ENCODE measurements at regions not wholly inside any gene's neighbourhood (a gene's known extent, or its start where the extent isn't known, plus 50 kb on each side); places are given as distances from the start of the nearest gene placed in this dataset.
A peak's percentile ranks its signal among the peaks of the same experiment; 100 is the strongest.

DNA sequence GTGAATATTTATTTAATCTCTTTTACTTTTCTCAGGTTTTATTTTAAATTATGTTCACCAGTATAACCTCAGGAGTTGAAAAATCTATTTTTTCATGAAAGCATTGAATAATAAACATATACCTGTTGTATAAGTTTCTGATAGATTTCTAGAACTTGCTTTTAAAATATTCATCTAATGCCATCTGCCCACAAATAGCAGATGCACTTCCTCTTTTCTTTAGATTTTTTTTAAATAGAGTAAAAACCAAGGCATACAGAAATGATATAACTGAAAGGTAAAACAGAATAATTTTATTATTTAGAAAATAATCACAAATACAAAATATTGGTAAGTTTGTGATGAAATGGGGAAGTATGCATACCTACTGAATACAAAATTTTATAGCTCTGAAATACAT is 130.7 kb upstream of the PRMT6 start:
- no peak overlapping the region for H3K9ac ChIP-seq (ENCODE audit: insufficient read depth, low read depth, low read length)
- FAIRE-seq = no peak
- CTCF ChIA-PET (ENCODE audit: low intra/inter-chr PET ratio, low total read pairs) = no interaction called here

DNA sequence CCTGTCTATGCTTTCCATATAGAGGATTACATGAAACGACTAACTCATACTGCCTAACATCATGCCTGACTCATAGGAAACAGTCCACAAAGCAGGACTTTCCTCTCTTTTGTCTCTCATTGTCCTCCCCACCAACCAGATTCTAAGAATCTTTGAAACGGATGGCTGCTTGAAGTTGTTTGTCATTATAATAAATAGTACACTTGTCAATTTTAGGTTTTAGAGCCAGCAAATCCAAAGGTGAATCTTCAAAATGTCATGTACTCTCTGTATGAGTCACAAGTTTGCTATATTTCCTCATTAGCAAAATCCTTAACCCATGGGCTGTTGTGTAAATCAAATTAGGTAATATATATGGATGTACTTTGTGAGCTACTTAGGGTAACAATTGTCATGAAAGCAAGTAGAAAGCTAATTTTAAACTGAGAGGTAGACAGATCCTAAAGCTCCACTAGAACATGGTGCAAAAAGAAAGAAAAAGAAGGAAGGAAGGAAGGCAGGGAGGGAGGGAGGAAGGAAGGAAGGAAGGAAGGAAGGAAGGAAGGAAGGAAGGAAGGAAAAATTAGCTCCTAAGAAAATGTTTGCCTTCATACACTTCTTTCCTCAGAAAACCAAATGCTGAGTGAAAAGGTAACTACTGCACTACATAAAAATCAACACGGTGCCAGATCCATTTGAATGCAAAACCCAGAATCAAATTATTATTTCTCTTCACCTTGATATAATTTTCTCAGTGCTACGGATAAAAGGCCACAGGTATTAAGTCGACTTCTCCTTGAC is 129.5 kb upstream of the PRMT6 start:
- FAIRE-seq (no peak), DNase-seq (ENCODE audit: low spot score) (no peak), ATAC-seq (no peak)
- peak; percentile 43 for TF ChIP-seq HNRNPK (IDR thresholded peaks at IDR 0.05; ENCODE audit: low read depth, low read length, poor library complexity, severe bottlenecking)
- TF ChIP-seq, protein P1, sequence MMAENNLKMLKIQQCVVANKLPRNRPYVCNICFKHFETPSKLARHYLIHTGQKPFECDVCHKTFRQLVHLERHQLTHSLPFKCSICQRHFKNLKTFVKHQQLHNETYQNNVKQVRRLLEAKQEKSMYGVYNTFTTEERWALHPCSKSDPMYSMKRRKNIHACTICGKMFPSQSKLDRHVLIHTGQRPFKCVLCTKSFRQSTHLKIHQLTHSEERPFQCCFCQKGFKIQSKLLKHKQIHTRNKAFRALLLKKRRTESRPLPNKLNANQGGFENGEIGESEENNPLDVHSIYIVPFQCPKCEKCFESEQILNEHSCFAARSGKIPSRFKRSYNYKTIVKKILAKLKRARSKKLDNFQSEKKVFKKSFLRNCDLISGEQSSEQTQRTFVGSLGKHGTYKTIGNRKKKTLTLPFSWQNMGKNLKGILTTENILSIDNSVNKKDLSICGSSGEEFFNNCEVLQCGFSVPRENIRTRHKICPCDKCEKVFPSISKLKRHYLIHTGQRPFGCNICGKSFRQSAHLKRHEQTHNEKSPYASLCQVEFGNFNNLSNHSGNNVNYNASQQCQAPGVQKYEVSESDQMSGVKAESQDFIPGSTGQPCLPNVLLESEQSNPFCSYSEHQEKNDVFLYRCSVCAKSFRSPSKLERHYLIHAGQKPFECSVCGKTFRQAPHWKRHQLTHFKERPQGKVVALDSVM (CRISPR knock-in tag; IDR thresholded peaks at IDR 0.05) = no peak
- H3K4me1 ChIP-seq (ENCODE audit: insufficient read depth, low read length) = no peaks in the 10 kb centered on the region
- peaks cover 28% of the 10 kb centered on the region for H3K9me3 ChIP-seq (ENCODE audit: low read length)
- ChIA-PET POLR2A (no interaction called here), CTCF (ENCODE audit: low intra/inter-chr PET ratio, low total read pairs) (no interaction called here)
- H4K20me1 ChIP-seq (ENCODE audit: insufficient read depth, low read length) = no peaks in the 10 kb centered on the region
- intact Hi-C loops (cut with micrococcal nuclease; ENCODE audit: unreplicated experiment) = no loop called here
- H3K36me3 ChIP-seq (replicated peaks in 1 of 2; ENCODE audit: control insufficient read depth in 1 of 2, insufficient read depth in 2 of 2, low read length in 2 of 2) = no peaks in the 10 kb centered on the region
- WGBS (ENCODE audit: low lambda C conversion rate) = 10% methylated on average over 5 of the region's 5 CpGs
- H2AFZ ChIP-seq (ENCODE audit: low read length) = no peak overlapping the region
- H3K79me2 ChIP-seq (ENCODE audit: insufficient read depth, low read length) = no peaks in the 10 kb centered on the region
- no peak overlapping the region for H3K27ac ChIP-seq (ENCODE audit: extremely low read length, insufficient read depth, low read length)
- BruUV-seq (replicated peaks) = no TSS peak
- H3K4me2 ChIP-seq (ENCODE audit: low read depth, low read length) = no peak overlapping the region
- no peak overlapping the region for H3K9ac ChIP-seq (ENCODE audit: insufficient read depth, low read depth, low read length)
- no peaks in the 10 kb centered on the region; a peak in 1 of 5 replicates for H3K27me3 ChIP-seq (ENCODE audit: control insufficient read depth in 1 of 2, insufficient read depth in 2 of 2, low read length in 2 of 2)
- in situ Hi-C loops (cut with HindIII; ENCODE audit: extremely low pct_ligation_motif_present, low pct_unique_long_range_greater_than_20kb) = no loop called here
- no peak overlapping the region for H3K4me3 ChIP-seq (replicated peaks in 1 of 3; ENCODE audit: insufficient read depth in 1 of 3, low read depth in 2 of 3, low read length in 3 of 3)

More for the DNA sequence above, 130.7 kb upstream of the PRMT6 start:
- ATAC-seq = no peak
- no peak for DNase-seq (ENCODE audit: low spot score)
- intact Hi-C loops (cut with micrococcal nuclease; ENCODE audit: unreplicated experiment) = no loop called here
- Histone ChIP-seq H3K27ac (ENCODE audit: extremely low read length, insufficient read depth, low read length) (no peak overlapping the region), H3K4me1 (ENCODE audit: insufficient read depth, low read length) (no peaks in the 10 kb centered on the region), H3K4me2 (ENCODE audit: low read depth, low read length) (no peak overlapping the region), H4K20me1 (ENCODE audit: insufficient read depth, low read length) (no peaks in the 10 kb centered on the region), H3K27me3 (ENCODE audit: control insufficient read depth in 1 of 2, insufficient read depth in 2 of 2, low read length in 2 of 2) (no peaks in the 10 kb centered on the region; a peak in 1 of 5 replicates), H3K36me3 (replicated peaks in 1 of 2; ENCODE audit: control insufficient read depth in 1 of 2, insufficient read depth in 2 of 2, low read length in 2 of 2) (no peaks in the 10 kb centered on the region), H3K4me3 (replicated peaks in 1 of 3; ENCODE audit: insufficient read depth in 1 of 3, low read depth in 2 of 3, low read length in 3 of 3) (no peak overlapping the region), H3K79me2 (ENCODE audit: insufficient read depth, low read length) (no peaks in the 10 kb centered on the region), H2AFZ (ENCODE audit: low read length) (no peak overlapping the region), H3K9me3 (ENCODE audit: low read length) (peaks cover 36% of the 10 kb centered on the region)
- BruUV-seq (replicated peaks) = no TSS peak
- in situ Hi-C loops (cut with HindIII; ENCODE audit: extremely low pct_ligation_motif_present, low pct_unique_long_range_greater_than_20kb) = no loop called here
- POLR2A ChIA-PET = no interaction called here
- no peak for TF ChIP-seq ZNF766 (CRISPR knock-in tag; IDR thresholded peaks at IDR 0.05; ENCODE audit: borderline replicate concordance)
- TF ChIP-seq MAZ (IDR thresholded peaks at IDR 0.05; ENCODE audit: borderline replicate concordance, low read depth, low read length) = no peak
- no peak for TF ChIP-seq MAZ (CRISPR knock-in tag; IDR thresholded peaks at IDR 0.05; ENCODE audit: low read depth)
